SH-SY5Y (cell line): ENCODE measurements at regions not wholly inside any gene's neighbourhood (a gene's known extent, or its start where the extent isn't known, plus 50 kb on each side); places are given as distances from the start of the nearest gene placed in this dataset.

ENCODE experiments used
- GATA2 ChIP-seq: IDR thresholded peaks from 2 replicates; pipeline ENCODE4 v1.6.1; 2011; ENCODE audit warnings: mild to moderate bottlenecking, low read depth, low read length
- GATA3 ChIP-seq: IDR thresholded peaks from 2 replicates; pipeline ENCODE4 v1.6.1; 2011; ENCODE audit warnings: low read depth, mild to moderate bottlenecking, low read length, moderate library complexity

- no peak for TF ChIP-seq GATA3
- TF ChIP-seq GATA2: no peak
Measured at GRCh38 chr4:181578911-181579310, 664.3 kb upstream of the TENM3 start.
